ENCODE measurements at regions not wholly inside any gene's neighbourhood (a gene's known extent, or its start where the extent isn't known, plus 50 kb on each side); places are given as distances from the start of the nearest gene placed in this dataset.

- TF ChIP-seq, protein P1, sequence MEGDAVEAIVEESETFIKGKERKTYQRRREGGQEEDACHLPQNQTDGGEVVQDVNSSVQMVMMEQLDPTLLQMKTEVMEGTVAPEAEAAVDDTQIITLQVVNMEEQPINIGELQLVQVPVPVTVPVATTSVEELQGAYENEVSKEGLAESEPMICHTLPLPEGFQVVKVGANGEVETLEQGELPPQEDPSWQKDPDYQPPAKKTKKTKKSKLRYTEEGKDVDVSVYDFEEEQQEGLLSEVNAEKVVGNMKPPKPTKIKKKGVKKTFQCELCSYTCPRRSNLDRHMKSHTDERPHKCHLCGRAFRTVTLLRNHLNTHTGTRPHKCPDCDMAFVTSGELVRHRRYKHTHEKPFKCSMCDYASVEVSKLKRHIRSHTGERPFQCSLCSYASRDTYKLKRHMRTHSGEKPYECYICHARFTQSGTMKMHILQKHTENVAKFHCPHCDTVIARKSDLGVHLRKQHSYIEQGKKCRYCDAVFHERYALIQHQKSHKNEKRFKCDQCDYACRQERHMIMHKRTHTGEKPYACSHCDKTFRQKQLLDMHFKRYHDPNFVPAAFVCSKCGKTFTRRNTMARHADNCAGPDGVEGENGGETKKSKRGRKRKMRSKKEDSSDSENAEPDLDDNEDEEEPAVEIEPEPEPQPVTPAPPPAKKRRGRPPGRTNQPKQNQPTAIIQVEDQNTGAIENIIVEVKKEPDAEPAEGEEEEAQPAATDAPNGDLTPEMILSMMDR (IDR thresholded peaks at IDR 0.05): no peak
- TF ChIP-seq POLR2A (IDR thresholded peaks at IDR 0.05): no peak
Measured at GRCh38 chr5:57784121-57784520, 301.5 kb upstream of the ACTBL2 start.

All from ovary (tissue), 3 donors.